Right lobe of liver (tissue), 6 donors: ENCODE measurements at regions not wholly inside any gene's neighbourhood (a gene's known extent, or its start where the extent isn't known, plus 50 kb on each side); places are given as distances from the start of the nearest gene placed in this dataset.

Experiments
- ATAC-seq, 4 donors: fragments of 200-7000 bp; cut with Tn5 transposase; one replicate each; pipeline ENCODE4 v1.9.1; 2020; ENCODE audit warnings: mild to moderate bottlenecking in 4 of 4, moderate library complexity in 4 of 4
- DNase-seq, 3 donors: peaks; one replicate each; pipeline ENCODE4 v3.0.0-alpha.2; 2020
- H3K27ac ChIP-seq, 3 donors: fragments of 200-600 bp; one replicate each; pipeline ENCODE4 v1.8.0; 2022
- H3K27me3 ChIP-seq, 2 donors: fragments of 200-600 bp; one replicate each; pipeline ENCODE4 v1.8.0; 2022
- H3K36me3 ChIP-seq, 4 donors: fragments of 200-600 bp; sonication (generic) in 1 of 4; one replicate each; pipeline versions ENCODE4 v1.5.1 to v1.8.0; 2017 to 2022; ENCODE audit warnings: control low read depth in 1 of 4
- H3K4me1 ChIP-seq, 4 donors: fragments of 200-600 bp; sonication (generic) in 1 of 4; one replicate each; pipeline versions ENCODE4 v1.5.1 to v1.8.0; 2017 to 2022; ENCODE audit warnings: control low read depth in 1 of 4
- H3K4me3 ChIP-seq, 3 donors: fragments of 200-600 bp; one replicate each; pipeline ENCODE4 v1.8.0; 2022
- H3K9me3 ChIP-seq, 4 donors: fragments of 200-600 bp; sonication (generic) in 1 of 4; one replicate each; pipeline versions ENCODE4 v1.5.1 to v1.8.0; 2017 to 2022; ENCODE audit warnings: control low read depth in 1 of 4
- CTCF ChIP-seq, 4 donors: fragments of 200-600 bp in 3 of 4; fragments of 450-650 bp in 1 of 4; IDR thresholded peaks; one replicate each; pipeline versions ENCODE4 v1.5.1 to v1.8.0; 2016 to 2022; ENCODE audit warnings: antibody characterized with exemption in 4 of 4, mild to moderate bottlenecking in 2 of 4
- POLR2A ChIP-seq: fragments of 450-650 bp; IDR thresholded peaks from one replicate; pipeline ENCODE4 v1.6.1; 2017; ENCODE audit warnings: antibody characterized with exemption, mild to moderate bottlenecking
- WGBS: methylation state at CpG from one replicate; pipeline ENCODE4 v1.1.6; 2018; ENCODE audit warnings: low coverage, low lambda C conversion rate; ENCODE audit not compliant: insufficient coverage; ENCODE audit errors: missing lambda C conversion rate; 5-methylcytosine and 5-hydroxymethylcytosine counted together
- intact Hi-C, 2 donors: fragments of 100-400 bp; cut with DNase I; formaldehyde crosslinking; loops; one replicate each; pipeline versions ENCODE4 v1.11.2 to v1.14.1; 2022
- donor health status: DM: no; HTN: yes; CAD: no.
- donor health status: DM: no; HTN: no; CAD: no.
- donor health status: DM: no; HTN: no; CAD: no.
- donor health status: DM: no; HTN: yes; CAD: no.
- donor health status: DM: no; HTN: yes; CAD: no.

- H3K4me3 ChIP-seq = no peak overlapping the region
- TF ChIP-seq CTCF (IDR thresholded peaks at IDR 0.05) (no peak), POLR2A (no peak)
- intact Hi-C loops = no loop called here
- no peaks in the 10 kb centered on the region for H3K36me3 ChIP-seq
- no peaks in the 10 kb centered on the region for H3K9me3 ChIP-seq
- H3K4me1 ChIP-seq = no peaks in the 10 kb centered on the region
- WGBS = 50% methylated on average over 5 of the region's 8 CpGs
- DNase-seq = no peak
- H3K27ac ChIP-seq = no peak overlapping the region
- no peak for ATAC-seq
- no peaks in the 10 kb centered on the region for H3K27me3 ChIP-seq
These were observed 103.2 kb upstream of the GPR26 start for GRCh38 chr10:123562811-123563580.

- H3K27ac ChIP-seq = no peak overlapping the region
- no peak overlapping the region for H3K4me3 ChIP-seq
- no peaks in the 10 kb centered on the region for H3K36me3 ChIP-seq
- H3K4me1 ChIP-seq = no peaks in the 10 kb centered on the region
- H3K27me3 ChIP-seq = no peaks in the 10 kb centered on the region
- ATAC-seq (no peak), DNase-seq (no peak)
- WGBS = 71% methylated on average over 4 of the region's 5 CpGs
- TF ChIP-seq CTCF (IDR thresholded peaks at IDR 0.05) (no peak), POLR2A (no peak)
- no peaks in the 10 kb centered on the region for H3K9me3 ChIP-seq
- intact Hi-C loops = no loop called here
These were observed 102.6 kb upstream of the GPR26 start for GRCh38 chr10:123563581-123563855.

- H3K4me1 ChIP-seq = no peaks in the 10 kb centered on the region
- intact Hi-C loops = no loop called here
- no peak for ATAC-seq
- H3K36me3 ChIP-seq = no peaks in the 10 kb centered on the region
- H3K4me3 ChIP-seq = no peak overlapping the region
- DNase-seq = no peak
- H3K27ac ChIP-seq = no peak overlapping the region
- no peak for TF ChIP-seq POLR2A
- TF ChIP-seq CTCF (IDR thresholded peaks at IDR 0.05) = no peak
- no peaks in the 10 kb centered on the region for H3K9me3 ChIP-seq
- no peaks in the 10 kb centered on the region for H3K27me3 ChIP-seq
- WGBS = 53% methylated on average over 5 of the region's 5 CpGs
These were observed 102.2 kb upstream of the GPR26 start for GRCh38 chr10:123563994-123564393.

- DNase-seq = no peak
- TF ChIP-seq POLR2A (no peak), CTCF (IDR thresholded peaks at IDR 0.05) (no peak)
- no peaks in the 10 kb centered on the region for H3K27me3 ChIP-seq
- H3K4me1 ChIP-seq = no peaks in the 10 kb centered on the region
- intact Hi-C loops = no loop called here
- H3K36me3 ChIP-seq = no peaks in the 10 kb centered on the region
- no peak overlapping the region for H3K4me3 ChIP-seq
- no peak overlapping the region for H3K27ac ChIP-seq
- WGBS = 87% methylated on average over 4 of the region's 4 CpGs
- no peak for ATAC-seq
- H3K9me3 ChIP-seq = no peaks in the 10 kb centered on the region
These were observed 101.5 kb upstream of the GPR26 start for GRCh38 chr10:123564631-123565030.
